Thyroid gland (tissue), 4 donors: ENCODE measurements at regions not wholly inside any gene's neighbourhood (a gene's known extent, or its start where the extent isn't known, plus 50 kb on each side); places are given as distances from the start of the nearest gene placed in this dataset.
A peak's percentile ranks its signal among the peaks of the same experiment; 100 is the strongest.

ENCODE experiments used
- DNase-seq, 2 donors: peaks; one replicate each; pipeline ENCODE4 v3.0.0-alpha.2; 2019
- H3K27ac ChIP-seq, 3 donors: fragments of 200-600 bp; sonication (generic); 1 replicate in 2 of 3; 2 replicates in 1 of 3; pipeline ENCODE4 v1.5.1; 2016 to 2019; ENCODE audit warnings: mild to moderate bottlenecking in 1 of 3, moderate library complexity in 1 of 3
- H3K27me3 ChIP-seq: fragments of 200-600 bp; sonication (generic); one replicate; pipeline ENCODE4 v1.5.1; 2019
- H3K36me3 ChIP-seq, 2 donors: fragments of 200-600 bp; sonication (generic); one replicate each; pipeline ENCODE4 v1.5.1; 2016 to 2019
- H3K4me1 ChIP-seq, 2 donors: fragments of 200-600 bp; sonication (generic); one replicate each; pipeline ENCODE4 v1.5.1; 2017 to 2019
- H3K4me3 ChIP-seq, 3 donors: fragments of 200-600 bp; sonication (generic); replicated peaks in 1 of 3; 1 replicate in 2 of 3; 2 replicates in 1 of 3; pipeline ENCODE4 v1.5.1; 2016; ENCODE audit warnings: mild to moderate bottlenecking in 1 of 3
- H3K9me3 ChIP-seq: fragments of 200-600 bp; sonication (generic); one replicate; pipeline ENCODE4 v1.5.1; 2017
- CTCF ChIP-seq, 6 experiments: fragments of 200-600 bp in 3 of 6; fragments of 450-650 bp in 3 of 6; sonication (generic) in 3 of 6; IDR thresholded peaks; one replicate each; pipeline ENCODE4 v1.5.1; 2016 to 2019; ENCODE audit warnings: antibody characterized with exemption in 6 of 6, mild to moderate bottlenecking in 2 of 6, inconsistent platforms in 1 of 6, moderate library complexity in 1 of 6
- POLR2A ChIP-seq, 2 donors: fragments of 450-650 bp; IDR thresholded peaks; one replicate each; pipeline ENCODE4 v1.6.1; 2017; ENCODE audit warnings: antibody characterized with exemption in 2 of 2, mild to moderate bottlenecking in 2 of 2, moderate library complexity in 1 of 2
- WGBS, 2 donors: methylation state at CpG; one replicate each; pipeline ENCODE4 v1.1.5; 2017; 5-methylcytosine and 5-hydroxymethylcytosine counted together
- intact Hi-C: fragments of 100-400 bp; cut with DNase I; formaldehyde crosslinking; loops from one replicate; pipeline ENCODE4 v1.15.1; 2023

GRCh38 chr2:239884051-239884405 lies 141.1 kb downstream of the NDUFA10 start:
- H3K27ac ChIP-seq, result no peak overlapping the region
- H3K4me1 ChIP-seq, result peaks cover 15 to 16% of the 10 kb centered on the region in 2 donors
- no peaks in the 10 kb centered on the region for H3K9me3 ChIP-seq
- intact Hi-C loops, result loop anchor here (5.0 kb wide), 1 partner anchor 847 kb away; no protein-coding TSS in a partner anchor
- DNase-seq, result no peak
- TF ChIP-seq POLR2A (IDR thresholded peaks at IDR 0.05), result no peak
- TF ChIP-seq CTCF (IDR thresholded peaks at IDR 0.05), result no peak
- WGBS, 2 donors, result 89 to 100% methylated on average over 4 to 5 of the region's 5 CpGs
- H3K36me3 ChIP-seq, result no peaks in the 10 kb centered on the region
- H3K4me3 ChIP-seq, result no peak overlapping the region
- H3K27me3 ChIP-seq, result no peaks in the 10 kb centered on the region

GRCh38 chr2:239883326-239884050 lies 141.7 kb downstream of the NDUFA10 start:
- Histone ChIP-seq H3K27me3 (no peaks in the 10 kb centered on the region), H3K4me3 (no peak overlapping the region), H3K9me3 (no peaks in the 10 kb centered on the region), H3K4me1 (peaks cover 15 to 16% of the 10 kb centered on the region in 2 donors), H3K27ac (no peak overlapping the region), H3K36me3 (no peaks in the 10 kb centered on the region)
- intact Hi-C loops, result loop anchor here (5.0 kb wide), 1 partner anchor 846 kb away; no protein-coding TSS in a partner anchor
- TF ChIP-seq POLR2A (IDR thresholded peaks at IDR 0.05) (no peak), CTCF (IDR thresholded peaks at IDR 0.05) (no peak)
- DNase-seq, result no peak
- WGBS, 2 donors, result 83 to 90% methylated on average over 9 to 10 of the region's 12 CpGs

- Histone ChIP-seq H3K36me3 (no peaks in the 10 kb centered on the region), H3K9me3 (no peaks in the 10 kb centered on the region), H3K4me3 (no peak overlapping the region), H3K4me1 (peaks cover 15 to 16% of the 10 kb centered on the region in 2 donors), H3K27me3 (no peaks in the 10 kb centered on the region), H3K27ac (no peak overlapping the region)
- no peak for TF ChIP-seq POLR2A (IDR thresholded peaks at IDR 0.05)
- no peak for TF ChIP-seq CTCF (IDR thresholded peaks at IDR 0.05)
- peak in 1 of 2 donors; percentile 12 for DNase-seq
- 84 to 90% methylated on average over 4 of the region's 4 CpGs for WGBS, 2 donors
- intact Hi-C loops, result loop anchor here (5.0 kb wide), 1 partner anchor 845 kb away; no protein-coding TSS in a partner anchor
Measured at GRCh38 chr2:239882781-239883180, 142.4 kb downstream of the NDUFA10 start.

- H3K9me3 ChIP-seq, result no peaks in the 10 kb centered on the region
- intact Hi-C loops, result loop anchor here (5.0 kb wide), 1 partner anchor 845 kb away; no protein-coding TSS in a partner anchor
- WGBS, 2 donors, result 26 to 29% methylated on average over 3 to 5 of the region's 5 CpGs
- TF ChIP-seq POLR2A (IDR thresholded peaks at IDR 0.05) (no peak), CTCF (IDR thresholded peaks at IDR 0.05) (peak; percentile 22 to 70 (median 64))
- no peak overlapping the region for H3K4me3 ChIP-seq
- H3K27me3 ChIP-seq, result no peaks in the 10 kb centered on the region
- DNase-seq, result peak; percentile 69 to 70
- H3K27ac ChIP-seq, result no peak overlapping the region
- H3K36me3 ChIP-seq, result no peaks in the 10 kb centered on the region
- peaks cover 15 to 16% of the 10 kb centered on the region in 2 donors for H3K4me1 ChIP-seq
Measured at GRCh38 chr2:239882331-239882732, 142.8 kb downstream of the NDUFA10 start.
